Panc1 (cell line): ENCODE measurements at regions not wholly inside any gene's neighbourhood (a gene's known extent, or its start where the extent isn't known, plus 50 kb on each side); places are given as distances from the start of the nearest gene placed in this dataset.

Source experiments
- ATAC-seq: fragments of 200-7000 bp; cut with Tn5 transposase; 2 replicates; pipeline ENCODE4 v1.9.1; 2020; ENCODE audit warnings: mild to moderate bottlenecking, moderate library complexity
- BruUV-seq: library from RNA; stranded (reverse); fragments of 400-500 nt; replicated peaks from 2 replicates; lab custom pipeline; 2021; lab: Mats Ljungman, UMichigan
- CTCF ChIA-PET: fragments of 300-600 bp; sonication (Branson Sonifier 250); formaldehyde crosslinking; loops from one replicate; lab custom pipeline; 2022; ENCODE audit warnings: antibody characterized with exemption; lab: Charles Lee
- POLR2A ChIA-PET: fragments of 300-600 bp; sonication (Branson Sonifier 250); formaldehyde crosslinking; loops from one replicate; lab custom pipeline; 2022; ENCODE audit warnings: antibody characterized with exemption; lab: Charles Lee
- DNase-seq: peaks from one replicate; pipeline ENCODE4 v3.0.0-alpha.2; 2010; ENCODE audit warnings: low read depth, low spot score
- H3K27ac ChIP-seq: 2 replicates; pipeline ENCODE4 v1.5.1; 2011; ENCODE audit warnings: mild to moderate bottlenecking, low read length, inconsistent platforms
- H3K27me3 ChIP-seq: fragments of 200-500 bp; sonication (Bioruptor generic); 2 replicates; pipeline ENCODE4 v1.6.0; 2014; ENCODE audit warnings: low read length, inconsistent platforms; ENCODE audit not compliant: control insufficient read depth, insufficient read depth
- H3K36me3 ChIP-seq: fragments of 200-500 bp; sonication (Bioruptor generic); 2 replicates; pipeline ENCODE4 v1.5.1; 2014; ENCODE audit warnings: inconsistent platforms, mild to moderate bottlenecking, low read length, moderate library complexity; ENCODE audit not compliant: control insufficient read depth, insufficient read depth
- H3K4me1 ChIP-seq: 2 replicates; pipeline ENCODE4 v1.5.1; 2011; ENCODE audit warnings: inconsistent platforms, mild to moderate bottlenecking, low read length, moderate library complexity; ENCODE audit not compliant: control insufficient read depth, insufficient read depth
- H3K4me3 ChIP-seq, 2 experiments: 2 replicates each; pipeline ENCODE4 v1.5.1; 2011 to 2012; ENCODE audit warnings: low read depth in 2 of 2, low read length in 2 of 2, mild to moderate bottlenecking in 2 of 2, inconsistent platforms in 1 of 2, moderate library complexity in 1 of 2
- H3K9me3 ChIP-seq: fragments of 200-500 bp; sonication (Bioruptor generic); 2 replicates; pipeline ENCODE4 v1.5.1; 2014; ENCODE audit warnings: low read depth, mild to moderate bottlenecking, inconsistent platforms, low read length, moderate library complexity; ENCODE audit not compliant: control insufficient read depth, insufficient read depth
- POLR2AphosphoS5 ChIP-seq: IDR thresholded peaks from 2 replicates; pipeline ENCODE4 v1.6.1; 2012; ENCODE audit warnings: mild to moderate bottlenecking, low read depth, low read length, moderate library complexity
- SIN3A ChIP-seq: IDR thresholded peaks from 2 replicates; pipeline ENCODE4 v1.6.1; 2012; ENCODE audit warnings: low read depth, mild to moderate bottlenecking, low read length, moderate library complexity, borderline replicate concordance; ENCODE audit not compliant: insufficient read depth
- TCF7L2 ChIP-seq: IDR thresholded peaks from 2 replicates; pipeline ENCODE4 v1.6.1; 2011; ENCODE audit warnings: mild to moderate bottlenecking, low read depth, low read length, inconsistent platforms
- in situ Hi-C: cut with HindIII; loops from 2 replicates; pipeline ENCODE4 v1.10.0; 2016; ENCODE audit warnings: low sequenced_read_pairs, low pct_unique_long_range_greater_than_20kb
- intact Hi-C: fragments of 100-400 bp; cut with micrococcal nuclease; formaldehyde crosslinking; loops from one replicate; pipeline ENCODE4 v1.10.0; 2022; ENCODE audit not compliant: unreplicated experiment
- TF ChIP-seq, protein P1 (sequence below): fragments of 450-650 bp; IDR thresholded peaks from 2 replicates; pipeline ENCODE4 v1.5.1; 2017; ENCODE audit warnings: mild to moderate bottlenecking
- TF ChIP-seq, protein P2 (sequence below), 2 experiments: IDR thresholded peaks; 2 replicates each; pipeline ENCODE4 v1.6.1; 2011 to 2012; ENCODE audit warnings: low read depth in 2 of 2, control low read depth in 1 of 2, low read length in 1 of 2, mild to moderate bottlenecking in 1 of 2, moderate library complexity in 1 of 2; ENCODE audit not compliant: insufficient read depth in 1 of 2

DNA sequence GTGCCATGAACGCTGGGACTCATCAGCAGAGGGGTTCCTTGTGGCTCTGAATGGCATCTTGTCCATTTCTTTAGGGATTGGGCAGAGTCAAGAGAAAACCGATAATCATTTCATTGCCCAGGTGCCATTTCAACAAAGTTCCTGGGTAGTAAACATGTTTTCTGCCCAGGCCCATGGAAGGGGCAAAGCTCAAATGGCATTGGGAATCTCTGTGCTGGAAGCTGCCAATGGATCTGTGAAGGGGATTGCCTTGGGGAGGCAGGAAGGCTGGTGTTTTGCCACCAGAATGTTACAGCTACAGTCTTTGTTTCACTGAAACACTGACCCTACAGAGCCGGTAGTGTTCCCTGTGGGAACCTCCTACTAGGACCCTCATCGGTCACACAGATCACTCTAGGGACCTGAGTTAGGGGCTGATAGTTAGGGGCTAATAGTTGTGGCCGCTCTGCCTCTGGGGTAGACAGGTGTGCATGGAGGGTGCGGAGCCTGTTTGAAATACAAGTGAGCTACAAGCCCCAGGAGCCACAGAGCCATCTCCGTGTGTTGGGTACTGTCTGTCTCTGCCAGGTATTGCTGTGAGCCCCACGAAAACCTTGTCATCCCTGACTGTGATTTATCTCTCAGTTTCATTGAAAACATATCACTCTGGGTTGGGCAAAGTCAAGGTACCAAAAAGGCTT is 224.4 kb upstream of the COPS8 start:
- no peak for DNase-seq
- H3K27ac ChIP-seq, result no peak overlapping the region
- no TSS peak for BruUV-seq
- ChIA-PET POLR2A (no interaction called here), CTCF (no interaction called here)
- intact Hi-C loops (no loop called here), in situ Hi-C loops (no loop called here)
- TF ChIP-seq SIN3A (no peak), POLR2AphosphoS5 (no peak), TCF7L2 (no peak)
- TF ChIP-seq, protein P1, sequence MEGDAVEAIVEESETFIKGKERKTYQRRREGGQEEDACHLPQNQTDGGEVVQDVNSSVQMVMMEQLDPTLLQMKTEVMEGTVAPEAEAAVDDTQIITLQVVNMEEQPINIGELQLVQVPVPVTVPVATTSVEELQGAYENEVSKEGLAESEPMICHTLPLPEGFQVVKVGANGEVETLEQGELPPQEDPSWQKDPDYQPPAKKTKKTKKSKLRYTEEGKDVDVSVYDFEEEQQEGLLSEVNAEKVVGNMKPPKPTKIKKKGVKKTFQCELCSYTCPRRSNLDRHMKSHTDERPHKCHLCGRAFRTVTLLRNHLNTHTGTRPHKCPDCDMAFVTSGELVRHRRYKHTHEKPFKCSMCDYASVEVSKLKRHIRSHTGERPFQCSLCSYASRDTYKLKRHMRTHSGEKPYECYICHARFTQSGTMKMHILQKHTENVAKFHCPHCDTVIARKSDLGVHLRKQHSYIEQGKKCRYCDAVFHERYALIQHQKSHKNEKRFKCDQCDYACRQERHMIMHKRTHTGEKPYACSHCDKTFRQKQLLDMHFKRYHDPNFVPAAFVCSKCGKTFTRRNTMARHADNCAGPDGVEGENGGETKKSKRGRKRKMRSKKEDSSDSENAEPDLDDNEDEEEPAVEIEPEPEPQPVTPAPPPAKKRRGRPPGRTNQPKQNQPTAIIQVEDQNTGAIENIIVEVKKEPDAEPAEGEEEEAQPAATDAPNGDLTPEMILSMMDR, result no peak
- TF ChIP-seq, protein P2, sequence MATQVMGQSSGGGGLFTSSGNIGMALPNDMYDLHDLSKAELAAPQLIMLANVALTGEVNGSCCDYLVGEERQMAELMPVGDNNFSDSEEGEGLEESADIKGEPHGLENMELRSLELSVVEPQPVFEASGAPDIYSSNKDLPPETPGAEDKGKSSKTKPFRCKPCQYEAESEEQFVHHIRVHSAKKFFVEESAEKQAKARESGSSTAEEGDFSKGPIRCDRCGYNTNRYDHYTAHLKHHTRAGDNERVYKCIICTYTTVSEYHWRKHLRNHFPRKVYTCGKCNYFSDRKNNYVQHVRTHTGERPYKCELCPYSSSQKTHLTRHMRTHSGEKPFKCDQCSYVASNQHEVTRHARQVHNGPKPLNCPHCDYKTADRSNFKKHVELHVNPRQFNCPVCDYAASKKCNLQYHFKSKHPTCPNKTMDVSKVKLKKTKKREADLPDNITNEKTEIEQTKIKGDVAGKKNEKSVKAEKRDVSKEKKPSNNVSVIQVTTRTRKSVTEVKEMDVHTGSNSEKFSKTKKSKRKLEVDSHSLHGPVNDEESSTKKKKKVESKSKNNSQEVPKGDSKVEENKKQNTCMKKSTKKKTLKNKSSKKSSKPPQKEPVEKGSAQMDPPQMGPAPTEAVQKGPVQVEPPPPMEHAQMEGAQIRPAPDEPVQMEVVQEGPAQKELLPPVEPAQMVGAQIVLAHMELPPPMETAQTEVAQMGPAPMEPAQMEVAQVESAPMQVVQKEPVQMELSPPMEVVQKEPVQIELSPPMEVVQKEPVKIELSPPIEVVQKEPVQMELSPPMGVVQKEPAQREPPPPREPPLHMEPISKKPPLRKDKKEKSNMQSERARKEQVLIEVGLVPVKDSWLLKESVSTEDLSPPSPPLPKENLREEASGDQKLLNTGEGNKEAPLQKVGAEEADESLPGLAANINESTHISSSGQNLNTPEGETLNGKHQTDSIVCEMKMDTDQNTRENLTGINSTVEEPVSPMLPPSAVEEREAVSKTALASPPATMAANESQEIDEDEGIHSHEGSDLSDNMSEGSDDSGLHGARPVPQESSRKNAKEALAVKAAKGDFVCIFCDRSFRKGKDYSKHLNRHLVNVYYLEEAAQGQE (IDR thresholded peaks at IDR 0.05; ENCODE audit: insufficient read depth in 1 of 2, low read depth in 2 of 2, low read length in 1 of 2), result no peak
- no peaks in the 10 kb centered on the region for H3K27me3 ChIP-seq
- no peak for ATAC-seq
- H3K4me3 ChIP-seq, result no peak overlapping the region
- H3K4me1 ChIP-seq, result no peaks in the 10 kb centered on the region
- H3K9me3 ChIP-seq, result no peaks in the 10 kb centered on the region
- no peaks in the 10 kb centered on the region for H3K36me3 ChIP-seq

DNA sequence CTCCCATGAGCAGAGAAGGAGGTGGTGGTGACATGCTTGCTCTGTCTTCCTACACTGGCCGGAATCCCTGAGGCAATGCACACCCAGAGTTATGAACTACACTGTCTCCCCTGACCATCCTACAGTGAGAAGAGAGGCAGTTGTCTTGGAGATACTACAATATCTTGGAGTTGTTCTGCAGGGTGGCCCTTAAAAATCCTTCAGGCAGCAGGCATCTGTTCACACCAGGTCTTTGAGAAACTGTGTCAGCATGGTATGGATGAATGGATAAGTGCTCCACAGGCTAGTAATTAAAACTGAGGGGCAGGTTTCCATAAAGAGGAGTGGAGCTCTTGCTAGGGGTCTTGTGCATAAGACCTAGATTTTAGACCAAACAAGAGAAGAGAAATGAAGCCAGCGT is 223.7 kb upstream of the COPS8 start:
- TF ChIP-seq, protein P2 (IDR thresholded peaks at IDR 0.05; ENCODE audit: insufficient read depth in 1 of 2, low read depth in 2 of 2, low read length in 1 of 2), result no peak
- TF ChIP-seq SIN3A (no peak), TCF7L2 (no peak), POLR2AphosphoS5 (no peak)
- TF ChIP-seq, protein P1, result no peak
- Histone ChIP-seq H3K9me3 (no peaks in the 10 kb centered on the region), H3K4me3 (no peak overlapping the region), H3K36me3 (no peaks in the 10 kb centered on the region), H3K27me3 (no peaks in the 10 kb centered on the region), H3K27ac (no peak overlapping the region), H3K4me1 (no peaks in the 10 kb centered on the region)
- ChIA-PET CTCF (no interaction called here), POLR2A (no interaction called here)
- intact Hi-C loops, result no loop called here
- in situ Hi-C loops, result no loop called here
- ATAC-seq (no peak), DNase-seq (no peak)
- no TSS peak for BruUV-seq
